Stimulated activated CD4-positive, alpha-beta T cell treated with anti-CD3 and anti-CD28 coated beads, Interleukin-15, amount 100 ng/mL, for 1 hour (primary cell): ENCODE measurements at regions not wholly inside any gene's neighbourhood (a gene's known extent, or its start where the extent isn't known, plus 50 kb on each side); places are given as distances from the start of the nearest gene placed in this dataset.

Experiments
- DNase-seq, 2 donors: peaks; one replicate each; pipeline ENCODE4 v3.0.0-alpha.2; 2020; ENCODE audit warnings: low read depth in 1 of 2, low spot score in 1 of 2

- DNase-seq, result no peak
These were observed 440.8 kb upstream of the MYT1L start for GRCh38 chr2:2771721-2772411.

- no peak for DNase-seq
These were observed 438.7 kb upstream of the MYT1L start for GRCh38 chr2:2769481-2770431.

DNA sequence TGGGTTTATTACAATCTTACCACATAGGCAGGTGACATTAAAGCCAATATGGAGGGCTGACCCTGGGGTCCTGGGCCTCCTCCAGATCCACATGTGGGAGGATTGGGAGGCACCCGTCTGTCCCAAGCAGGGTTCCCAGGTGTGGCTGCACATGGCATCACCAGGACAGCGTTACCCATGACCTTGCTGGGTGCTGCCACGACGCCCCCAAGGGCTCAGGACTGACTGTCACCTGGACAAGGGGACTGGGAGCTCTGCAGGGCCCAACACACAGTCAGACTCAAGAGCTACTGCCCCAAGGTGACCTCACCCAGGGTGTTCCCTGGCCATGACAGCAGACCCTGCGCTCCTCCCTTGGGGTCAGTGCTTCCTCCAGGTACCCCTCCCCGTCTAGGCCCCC is 437.4 kb upstream of the MYT1L start:
- no peak for DNase-seq

DNA sequence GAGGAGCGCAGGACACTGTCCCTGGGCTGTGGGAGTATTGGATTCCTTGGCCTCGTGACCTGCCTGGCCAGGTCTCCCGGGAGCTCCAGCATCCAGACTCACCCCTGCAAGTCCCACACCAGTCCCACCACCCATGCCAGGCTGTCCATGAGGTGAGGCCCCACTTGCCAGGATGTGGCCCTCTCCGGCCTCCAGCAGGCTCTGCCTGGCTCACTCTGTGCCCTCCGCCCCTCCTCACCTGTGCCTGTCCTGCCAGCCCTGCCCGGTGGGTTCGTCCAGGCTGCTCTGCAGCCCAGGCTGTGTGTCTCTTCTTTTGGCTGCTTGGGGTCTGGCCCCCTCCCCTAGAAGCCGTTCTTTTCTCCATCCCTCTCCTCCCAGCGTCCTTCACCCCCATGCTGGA is 436.8 kb upstream of the MYT1L start:
- no peak for DNase-seq

- DNase-seq, result no peak
These were observed 434.9 kb upstream of the MYT1L start for GRCh38 chr2:2765839-2766495.

DNA sequence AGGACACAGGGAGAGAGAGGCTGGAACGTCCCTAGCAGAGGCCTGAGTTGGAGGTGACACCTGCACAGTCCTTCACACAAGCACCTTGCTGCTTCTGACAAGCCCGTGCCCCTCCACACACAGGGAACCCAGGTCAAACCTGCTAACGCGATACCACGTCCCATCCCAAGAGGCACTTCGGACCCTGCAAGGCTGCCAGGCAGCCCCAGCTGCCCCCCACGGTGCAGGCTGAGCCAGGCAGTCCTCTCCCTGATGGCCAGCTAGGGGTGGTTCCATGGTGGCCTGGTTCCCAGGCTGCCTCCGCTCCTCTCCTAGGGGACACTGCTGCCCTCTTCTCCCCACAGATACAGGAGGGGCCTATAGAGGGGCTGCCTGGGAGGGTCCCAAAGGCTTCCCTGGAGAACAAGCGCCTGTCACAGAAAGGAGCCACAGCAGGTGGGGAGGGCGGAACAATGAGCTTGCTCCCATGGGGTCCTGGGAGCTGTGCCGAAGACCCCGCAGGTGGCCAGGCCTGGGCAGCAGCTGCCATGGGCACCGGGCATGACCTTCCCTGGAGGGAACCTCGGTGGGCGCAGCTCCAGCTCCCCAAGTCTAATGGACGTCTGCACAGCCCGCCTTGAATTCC is 434.2 kb upstream of the MYT1L start:
- no peak for DNase-seq

- DNase-seq, result no peak
These were observed 433.7 kb upstream of the MYT1L start for GRCh38 chr2:2764739-2765138.

DNA sequence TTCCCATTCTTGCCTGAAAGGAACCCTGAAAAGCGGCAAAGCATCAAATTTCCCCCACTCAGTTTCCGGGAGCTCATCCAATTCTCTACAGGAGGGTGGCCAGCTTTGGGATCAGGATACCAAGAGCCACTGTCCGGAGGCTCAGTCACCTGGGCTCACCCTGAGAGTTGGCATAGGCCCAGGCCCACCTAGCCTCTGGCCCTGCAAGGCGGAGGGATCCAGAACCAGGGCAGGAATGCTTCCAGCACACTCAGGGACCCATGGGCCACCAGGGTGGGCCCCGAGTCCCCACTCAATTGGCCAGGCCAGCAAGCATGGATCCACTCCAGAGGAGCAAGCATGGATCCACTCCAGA is 432.9 kb upstream of the MYT1L start:
- DNase-seq, result no peak

- DNase-seq, result no peak
These were observed 432.4 kb upstream of the MYT1L start for GRCh38 chr2:2763351-2764000.

GRCh38 chr2:2762913-2763312 is 431.8 kb upstream of the MYT1L start:
- no peak for DNase-seq

DNA sequence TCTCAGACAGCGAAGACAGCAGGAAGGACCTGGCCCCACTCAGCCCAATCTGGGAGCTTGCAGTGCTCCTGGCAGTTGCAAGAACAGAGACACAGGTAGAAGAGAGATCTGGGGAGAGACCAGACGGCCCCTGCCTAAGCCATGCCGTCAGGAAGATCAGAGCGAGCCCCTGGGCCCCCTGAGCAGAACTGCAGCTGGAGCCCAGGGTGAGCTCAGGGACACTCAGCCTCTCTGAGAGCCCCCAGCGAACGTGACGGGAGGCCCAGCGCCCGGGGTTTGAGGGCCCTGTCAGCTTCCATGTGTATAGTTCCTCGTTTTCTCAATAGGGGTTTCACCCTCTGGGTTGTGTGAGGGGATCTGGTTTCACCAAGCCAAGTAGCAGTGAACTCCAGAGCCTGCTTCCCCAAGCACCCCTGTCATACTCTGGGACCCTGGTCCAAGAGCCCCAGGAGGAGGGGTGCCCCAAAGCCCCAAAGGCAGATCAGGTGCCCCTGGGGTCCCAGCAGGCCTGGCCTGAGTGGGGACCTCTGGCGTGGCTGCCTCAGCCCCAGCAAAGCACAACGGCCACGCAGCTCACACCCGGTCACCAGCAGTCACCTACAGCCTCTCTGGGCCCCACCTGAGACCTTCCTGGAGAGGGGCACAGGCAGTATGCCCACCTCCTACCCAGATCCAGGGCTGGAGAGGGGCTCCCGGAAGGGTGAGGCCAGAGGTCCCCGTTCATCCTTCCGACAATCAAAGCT is 431.3 kb upstream of the MYT1L start:
- no peak for DNase-seq

DNA sequence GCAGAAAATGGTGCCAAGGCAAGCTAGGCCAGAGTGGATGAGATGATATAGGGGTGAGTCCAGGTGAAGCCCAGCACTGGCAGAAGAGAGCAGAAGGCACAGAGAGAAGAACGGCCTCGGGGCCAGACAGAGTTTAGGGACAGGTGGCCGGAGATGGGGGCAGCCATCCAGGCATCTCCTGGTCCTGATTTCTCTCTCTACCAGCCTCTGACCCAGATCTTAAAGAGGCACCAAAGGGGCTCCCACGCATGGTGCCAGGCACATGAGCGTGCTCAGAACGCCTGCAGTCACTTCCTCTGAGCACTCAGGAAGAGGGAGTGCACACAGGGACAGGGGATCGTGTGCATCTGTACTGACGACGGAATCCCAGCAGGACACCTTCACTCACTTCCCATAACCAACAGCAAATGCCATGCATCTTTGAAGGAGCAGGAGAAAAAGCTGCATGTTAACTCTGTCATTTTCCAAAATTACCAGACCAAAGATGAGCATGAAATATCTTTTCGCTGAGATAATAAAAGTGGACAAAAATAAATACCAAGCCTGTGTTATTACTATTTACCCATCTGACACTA is 427.8 kb upstream of the MYT1L start:
- no peak for DNase-seq

- no peak for DNase-seq
These were observed 426.7 kb upstream of the MYT1L start for GRCh38 chr2:2757764-2758163.

DNA sequence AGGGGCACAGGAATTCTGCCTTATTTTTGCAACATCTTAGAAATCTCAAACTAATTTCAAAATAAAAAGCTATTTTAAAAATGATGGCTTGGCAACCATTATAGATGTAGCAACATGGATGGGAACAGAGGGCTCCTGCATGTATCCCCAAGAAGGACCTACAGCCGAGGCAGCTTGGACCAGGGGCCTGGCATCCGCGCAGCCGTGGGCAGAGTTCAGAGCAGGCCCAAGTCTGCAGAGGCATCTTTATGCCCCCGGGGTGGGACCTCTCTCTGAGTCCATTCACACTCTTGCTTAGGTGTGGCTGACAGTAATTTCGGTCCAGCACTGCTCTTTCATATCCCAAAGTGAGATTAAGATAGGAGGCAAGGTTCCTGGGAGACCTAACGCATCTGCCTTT is 425.8 kb upstream of the MYT1L start:
- no peak for DNase-seq

GRCh38 chr2:2755990-2756389 is 424.9 kb upstream of the MYT1L start:
- DNase-seq, result no peak

DNA sequence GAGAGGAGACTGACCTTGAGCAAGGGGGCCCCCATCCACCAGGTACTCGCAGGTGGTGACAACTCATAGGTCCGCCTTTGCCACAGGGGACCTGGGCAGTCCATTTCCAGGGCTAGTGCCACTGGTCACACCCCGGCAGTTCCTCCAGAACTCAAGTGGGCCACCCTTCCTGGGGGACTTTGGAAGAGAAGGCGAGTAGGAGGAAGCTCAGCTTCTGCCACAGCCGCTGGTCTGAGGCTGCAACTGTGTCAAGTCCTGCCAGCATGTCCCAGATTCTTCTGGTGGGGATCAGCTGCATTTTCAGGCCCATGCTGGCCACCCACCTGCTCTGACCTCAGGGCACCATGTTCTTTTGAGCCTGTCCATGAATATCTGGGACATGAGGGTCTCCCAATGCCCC is 423.9 kb upstream of the MYT1L start:
- no peak for DNase-seq

- DNase-seq, result no peak
These were observed 420.7 kb upstream of the MYT1L start for GRCh38 chr2:2751715-2752315.

GRCh38 chr2:2750867-2751714 is 420.0 kb upstream of the MYT1L start:
- DNase-seq, result no peak

DNA sequence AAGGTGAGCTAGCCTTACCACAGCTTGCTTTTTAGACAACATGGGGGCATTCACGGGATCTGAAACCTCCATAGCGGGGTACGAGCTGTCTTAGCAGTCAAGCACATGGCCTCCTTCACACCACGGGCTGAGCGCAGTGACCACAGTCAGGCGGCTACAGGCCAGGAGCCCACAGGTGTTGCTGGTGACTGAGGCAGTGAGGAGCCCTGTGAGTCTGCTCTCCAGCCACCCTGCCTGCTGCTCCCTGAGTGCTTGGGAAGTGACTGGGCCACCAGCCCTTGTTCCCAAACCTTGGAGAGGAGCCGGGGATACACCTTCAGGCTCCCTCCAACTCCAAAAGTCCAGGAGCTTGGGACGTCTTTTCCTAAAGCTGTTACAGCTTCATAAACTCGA is 418.1 kb upstream of the MYT1L start:
- DNase-seq, result no peak
